CD4-positive, alpha-beta T cell (primary cell): ENCODE measurements at regions not wholly inside any gene's neighbourhood (a gene's known extent, or its start where the extent isn't known, plus 50 kb on each side); places are given as distances from the start of the nearest gene placed in this dataset.

Experiments
- ATAC-seq: fragments of 200-7000 bp; cut with Tn5 transposase; one replicate; pipeline ENCODE4 v1.10.0; 2022; ENCODE audit warnings: mild to moderate bottlenecking; ENCODE audit not compliant: poor library complexity
- CTCF ChIA-PET: fragments of 350-600 bp; sonication (Branson Sonifier 250); formaldehyde crosslinking; loops from one replicate; lab custom pipeline; 2021; ENCODE audit warnings: antibody characterized with exemption, inconsistent platforms; lab: Charles Lee
- POLR2A ChIA-PET: fragments of 350-600 bp; sonication (Branson Sonifier 250); formaldehyde crosslinking; loops from one replicate; lab custom pipeline; 2021; ENCODE audit warnings: antibody characterized with exemption, inconsistent platforms; lab: Charles Lee
- DNase-seq, 14 experiments: peaks; one replicate each; pipeline ENCODE4 v3.0.0-alpha.2; 2013 to 2020; ENCODE audit warnings: mixed read lengths in 2 of 14
- H3K27ac ChIP-seq, 2 donors: one replicate each; pipeline versions ENCODE4 v1.5.1 to v1.7.0; 2013; ENCODE audit warnings: low read length in 2 of 2, low read depth in 1 of 2, mild to moderate bottlenecking in 1 of 2
- H3K27me3 ChIP-seq, 2 experiments: 1 replicate in 1 of 2; 2 replicates in 1 of 2; pipeline versions ENCODE4 v1.6.1 to v1.7.0; 2013; ENCODE audit warnings: low read length in 2 of 2, control low read depth in 1 of 2, mild to moderate bottlenecking in 1 of 2, moderate library complexity in 1 of 2; ENCODE audit not compliant: insufficient read depth in 2 of 2, control insufficient read depth in 1 of 2
- H3K36me3 ChIP-seq: one replicate; pipeline ENCODE4 v1.6.1; 2013; ENCODE audit warnings: low read length, control low read depth; ENCODE audit not compliant: insufficient read depth
- H3K4me1 ChIP-seq: one replicate; pipeline ENCODE4 v1.6.1; 2013; ENCODE audit warnings: low read length, control low read depth; ENCODE audit not compliant: insufficient read depth
- H3K4me3 ChIP-seq: one replicate; pipeline ENCODE4 v1.5.1; 2013; ENCODE audit warnings: mild to moderate bottlenecking, low read length, moderate library complexity
- H3K9me3 ChIP-seq, 2 experiments: 1 replicate in 1 of 2; 2 replicates in 1 of 2; pipeline versions ENCODE4 v1.6.1 to v1.7.0; 2013; ENCODE audit warnings: low read length in 2 of 2, mild to moderate bottlenecking in 2 of 2, control low read depth in 1 of 2, moderate library complexity in 1 of 2; ENCODE audit not compliant: control insufficient read depth in 1 of 2, insufficient read depth in 1 of 2
- H3K27ac Mint-ChIP-seq: one replicate; pipeline ENCODE4 v1.8.0; 2020; ENCODE audit warnings: mixed read lengths
- H3K27me3 Mint-ChIP-seq: one replicate; pipeline ENCODE4 v1.8.0; 2021; ENCODE audit warnings: mixed read lengths
- H3K36me3 Mint-ChIP-seq: one replicate; pipeline ENCODE4 v1.8.0; 2021; ENCODE audit warnings: low read depth, mixed read lengths
- H3K4me1 Mint-ChIP-seq: one replicate; pipeline ENCODE4 v1.8.0; 2021; ENCODE audit warnings: low read depth, mixed read lengths
- H3K4me3 Mint-ChIP-seq: one replicate; pipeline ENCODE4 v1.8.0; 2020; ENCODE audit warnings: mild to moderate bottlenecking, mixed read lengths
- H3K9me3 Mint-ChIP-seq: one replicate; pipeline ENCODE4 v1.8.0; 2020; ENCODE audit warnings: mixed read lengths
- CTCF ChIP-seq: fragments of 200-600 bp; IDR thresholded peaks from one replicate; pipeline ENCODE4 v1.8.0; 2022; ENCODE audit warnings: antibody characterized with exemption, mild to moderate bottlenecking
- intact Hi-C, 2 experiments: fragments of 100-400 bp; cut with DNase I in 1 of 2; cut with micrococcal nuclease in 1 of 2; formaldehyde crosslinking; loops; one replicate each; pipeline versions ENCODE4 v1.15.1 to v1.9.0; 2023 to 2025; cut with DNase I, micrococcal nuclease

GRCh38 chr1:229975047-229975446, 92.0 kb upstream of the GALNT2 start:
- peaks cover 7% of the 10 kb centered on the region for H3K27me3 Mint-ChIP-seq
- ChIA-PET POLR2A (no interaction called here), CTCF (no interaction called here)
- H3K27ac ChIP-seq: no peak overlapping the region
- no peaks in the 10 kb centered on the region for H3K4me1 ChIP-seq
- intact Hi-C loops: no loop called here
- no peak overlapping the region for H3K4me3 ChIP-seq
- H3K27ac Mint-ChIP-seq: no peak overlapping the region
- H3K36me3 ChIP-seq: no peaks in the 10 kb centered on the region
- DNase-seq (no peak), ATAC-seq (no peak)
- H3K9me3 Mint-ChIP-seq: peaks cover 13% of the 10 kb centered on the region
- H3K4me1 Mint-ChIP-seq: peaks cover 7% of the 10 kb centered on the region
- H3K36me3 Mint-ChIP-seq: no peaks in the 10 kb centered on the region
- H3K9me3 ChIP-seq: peaks cover 0 to 6% of the 10 kb centered on the region in 2 experiments
- H3K4me3 Mint-ChIP-seq: no peak overlapping the region
- no peak for TF ChIP-seq CTCF
- H3K27me3 ChIP-seq: no peaks in the 10 kb centered on the region

GRCh38 chr1:229980009-229980408, 87.0 kb upstream of the GALNT2 start:
- no peak overlapping the region for H3K4me3 Mint-ChIP-seq
- no peak for DNase-seq
- Histone ChIP-seq H3K4me1 (no peaks in the 10 kb centered on the region), H3K36me3 (no peaks in the 10 kb centered on the region), H3K9me3 (peaks cover 0 to 6% of the 10 kb centered on the region in 2 experiments), H3K27me3 (peaks cover 0 to 3% of the 10 kb centered on the region in 2 experiments), H3K4me3 (no peak overlapping the region), H3K27ac (no peak overlapping the region)
- H3K4me1 Mint-ChIP-seq: no peaks in the 10 kb centered on the region
- ChIA-PET CTCF (no interaction called here), POLR2A (no interaction called here)
- H3K36me3 Mint-ChIP-seq: no peaks in the 10 kb centered on the region
- intact Hi-C loops: no loop called here
- H3K27me3 Mint-ChIP-seq: peaks cover 11% of the 10 kb centered on the region
- no peak for ATAC-seq
- peaks cover 13% of the 10 kb centered on the region for H3K9me3 Mint-ChIP-seq
- no peak overlapping the region for H3K27ac Mint-ChIP-seq
- TF ChIP-seq CTCF: no peak

- H3K9me3 Mint-ChIP-seq: peaks cover 7% of the 10 kb centered on the region
- ChIA-PET POLR2A (no interaction called here), CTCF (no interaction called here)
- no peak overlapping the region for H3K4me3 ChIP-seq
- no peaks in the 10 kb centered on the region for H3K36me3 ChIP-seq
- H3K4me1 ChIP-seq: no peaks in the 10 kb centered on the region
- ATAC-seq (no peak), DNase-seq (no peak)
- peaks cover 0 to 6% of the 10 kb centered on the region in 2 experiments for H3K9me3 ChIP-seq
- no peak overlapping the region for H3K4me3 Mint-ChIP-seq
- intact Hi-C loops: no loop called here
- no peak for TF ChIP-seq CTCF
- peaks cover 11% of the 10 kb centered on the region for H3K27me3 Mint-ChIP-seq
- peaks cover 0 to 3% of the 10 kb centered on the region in 2 experiments for H3K27me3 ChIP-seq
- no peaks in the 10 kb centered on the region for H3K36me3 Mint-ChIP-seq
- no peaks in the 10 kb centered on the region for H3K4me1 Mint-ChIP-seq
- H3K27ac Mint-ChIP-seq: no peak overlapping the region
- H3K27ac ChIP-seq: no peak overlapping the region
Measured at GRCh38 chr1:229981736-229982135, 85.3 kb upstream of the GALNT2 start.
